ENCODE measurements at regions not wholly inside any gene's neighbourhood (a gene's known extent, or its start where the extent isn't known, plus 50 kb on each side); places are given as distances from the start of the nearest gene placed in this dataset.
"Not testable (repeated sequence)": the region's sequence is repeated elsewhere in the genome, so short reads cannot be mapped to it uniquely, and the experiment has no call there.

GRCh38 chr12:76670776-76671175, 93.1 kb upstream of the ZDHHC17 start:
- Histone ChIP-seq H3K27me3 (ENCODE audit: control insufficient read depth, extremely low read depth, insufficient read depth, low read length) (no peaks in the 10 kb centered on the region), H4K20me1 (ENCODE audit: control insufficient read depth, extremely low read depth, insufficient read depth, low read length) (no peaks in the 10 kb centered on the region), H3K27ac (ENCODE audit: control insufficient read depth, insufficient read depth, low read length) (no peak overlapping the region), H3K9me3 (ENCODE audit: control insufficient read depth, low read depth, low read length) (no peaks in the 10 kb centered on the region), H2AFZ (ENCODE audit: control insufficient read depth, low read length) (no peak overlapping the region), H3K9me1 (ENCODE audit: control insufficient read depth, extremely low read depth, insufficient read depth, low read length) (no peaks in the 10 kb centered on the region), H3K4me2 (ENCODE audit: control insufficient read depth, extremely low read depth, insufficient read depth, low read depth, low read length) (no peak overlapping the region), H3K79me2 (ENCODE audit: control insufficient read depth, insufficient read depth, low read length) (no peaks in the 10 kb centered on the region), H3K36me3 (ENCODE audit: control insufficient read depth in 2 of 2, extremely low read depth in 1 of 2, insufficient read depth in 2 of 2, low read length in 2 of 2) (no peaks in the 10 kb centered on the region), H3K9ac (ENCODE audit: control insufficient read depth, extremely low read depth, insufficient read depth, low read length) (no peak overlapping the region), H3K4me1 (ENCODE audit: control insufficient read depth, extremely low read depth, insufficient read depth, low read length) (peaks cover under 1% of the 10 kb centered on the region), H3K4me3 (ENCODE audit: control insufficient read depth in 2 of 3, extremely low read depth in 1 of 3, insufficient read depth in 2 of 3, low read depth in 1 of 3, low read length in 3 of 3) (no peak overlapping the region)
- TF ChIP-seq EZH2 (IDR thresholded peaks at IDR 0.05; ENCODE audit: low read length), result no peak
- no peak for TF ChIP-seq CTCF (optimal IDR thresholded peaks at IDR 0.05 in 1 of 3, IDR thresholded peaks at IDR 0.05 in 1 of 3, conservative IDR thresholded peaks at IDR 0.05 in 1 of 3; ENCODE audit: extremely low read depth in 1 of 3, insufficient read depth in 2 of 3, low read length in 3 of 3)
- FAIRE-seq, result no peak
- no peak for DNase-seq (ENCODE audit: low read depth, low spot score)
- dilution Hi-C loops (cut with MboI; ENCODE audit: extremely low pct_ligation_motif_present, low sequenced_read_pairs), result no loop called here

DNA sequence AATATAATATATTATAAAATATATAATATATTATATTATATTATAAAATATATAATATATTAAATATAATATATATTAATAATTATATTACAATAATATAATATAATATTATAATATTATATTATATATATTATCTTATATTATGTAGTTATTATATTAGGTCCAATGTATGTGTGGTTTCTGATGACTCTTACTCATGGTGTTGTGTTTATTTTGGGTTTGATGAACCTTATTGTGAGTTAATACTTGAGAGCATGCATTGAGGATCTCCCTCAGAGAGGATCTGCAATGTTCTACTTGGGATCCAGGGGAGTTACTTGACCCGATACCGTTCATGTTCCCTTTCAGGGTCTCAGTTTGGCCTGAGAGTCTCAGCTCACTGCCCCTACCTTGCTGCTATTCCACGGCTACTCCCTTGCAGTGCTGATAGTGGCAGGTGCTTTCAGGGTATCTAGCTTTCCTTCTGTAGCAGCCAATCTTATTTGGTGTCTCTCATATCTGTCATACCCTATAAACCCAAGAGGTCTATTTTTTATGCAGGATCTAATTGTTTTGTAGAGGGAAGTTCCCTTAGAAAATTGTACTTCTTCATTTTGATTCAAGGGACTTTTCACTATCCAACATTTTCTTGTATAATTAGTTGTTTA, 89.1 kb upstream of the ZDHHC17 start:
- Histone ChIP-seq H3K4me2 (ENCODE audit: control insufficient read depth, extremely low read depth, insufficient read depth, low read depth, low read length) (no peak overlapping the region), H2AFZ (ENCODE audit: control insufficient read depth, low read length) (no peak overlapping the region)
- no peak for FAIRE-seq

DNA sequence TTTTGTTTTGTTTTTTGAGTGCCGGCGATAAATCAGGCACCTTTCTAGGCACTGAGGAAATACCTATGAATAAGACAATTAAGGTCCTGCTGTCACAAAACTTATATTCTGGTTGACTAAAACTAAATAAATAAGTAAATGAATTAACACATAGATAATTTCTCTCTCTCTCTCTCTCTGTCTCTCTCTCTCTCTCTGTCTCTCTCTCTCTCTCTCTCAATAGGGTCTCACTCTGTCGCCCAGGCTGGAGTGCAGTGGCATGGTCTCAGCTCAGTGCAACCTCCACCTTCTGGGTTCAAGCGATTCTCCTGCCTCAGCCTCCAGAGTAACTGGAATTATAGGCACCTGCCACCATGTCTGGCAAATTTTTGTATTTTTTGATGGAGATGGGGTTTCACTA, 87.7 kb upstream of the ZDHHC17 start:
- H3K4me2 ChIP-seq (ENCODE audit: control insufficient read depth, extremely low read depth, insufficient read depth, low read depth, low read length); H4K20me1 ChIP-seq (ENCODE audit: control insufficient read depth, extremely low read depth, insufficient read depth, low read length); FAIRE-seq; H3K27me3 ChIP-seq (ENCODE audit: control insufficient read depth, extremely low read depth, insufficient read depth, low read length); H3K9me1 ChIP-seq (ENCODE audit: control insufficient read depth, extremely low read depth, insufficient read depth, low read length); H3K27ac ChIP-seq (ENCODE audit: control insufficient read depth, insufficient read depth, low read length); dilution Hi-C loops (cut with MboI; ENCODE audit: extremely low pct_ligation_motif_present, low sequenced_read_pairs); H3K79me2 ChIP-seq (ENCODE audit: control insufficient read depth, insufficient read depth, low read length); H3K36me3 ChIP-seq (ENCODE audit: control insufficient read depth in 2 of 2, extremely low read depth in 1 of 2, insufficient read depth in 2 of 2, low read length in 2 of 2); H3K9me3 ChIP-seq (ENCODE audit: control insufficient read depth, low read depth, low read length); H3K9ac ChIP-seq (ENCODE audit: control insufficient read depth, extremely low read depth, insufficient read depth, low read length); H3K4me3 ChIP-seq (ENCODE audit: control insufficient read depth in 2 of 3, extremely low read depth in 1 of 3, insufficient read depth in 2 of 3, low read depth in 1 of 3, low read length in 3 of 3); H2AFZ ChIP-seq (ENCODE audit: control insufficient read depth, low read length); H3K4me1 ChIP-seq (ENCODE audit: control insufficient read depth, extremely low read depth, insufficient read depth, low read length); DNase-seq (ENCODE audit: low read depth, low spot score): not testable (repeated sequence)

More for the DNA sequence above, 89.1 kb upstream of the ZDHHC17 start:
- H3K9ac ChIP-seq (ENCODE audit: control insufficient read depth, extremely low read depth, insufficient read depth, low read length), result no peak overlapping the region
- no peaks in the 10 kb centered on the region for H3K9me3 ChIP-seq (ENCODE audit: control insufficient read depth, low read depth, low read length)
- no peak for DNase-seq (ENCODE audit: low read depth, low spot score)
- H3K4me3 ChIP-seq (ENCODE audit: control insufficient read depth in 2 of 3, extremely low read depth in 1 of 3, insufficient read depth in 2 of 3, low read depth in 1 of 3, low read length in 3 of 3), result no peak overlapping the region
- dilution Hi-C loops (cut with MboI; ENCODE audit: extremely low pct_ligation_motif_present, low sequenced_read_pairs), result no loop called here
- no peaks in the 10 kb centered on the region for H4K20me1 ChIP-seq (ENCODE audit: control insufficient read depth, extremely low read depth, insufficient read depth, low read length)
- no peaks in the 10 kb centered on the region for H3K4me1 ChIP-seq (ENCODE audit: control insufficient read depth, extremely low read depth, insufficient read depth, low read length)
- no peaks in the 10 kb centered on the region for H3K9me1 ChIP-seq (ENCODE audit: control insufficient read depth, extremely low read depth, insufficient read depth, low read length)
- H3K79me2 ChIP-seq (ENCODE audit: control insufficient read depth, insufficient read depth, low read length), result no peaks in the 10 kb centered on the region
- TF ChIP-seq CTCF (optimal IDR thresholded peaks at IDR 0.05 in 1 of 3, IDR thresholded peaks at IDR 0.05 in 1 of 3, conservative IDR thresholded peaks at IDR 0.05 in 1 of 3; ENCODE audit: extremely low read depth in 1 of 3, insufficient read depth in 2 of 3, low read length in 3 of 3) (no peak), EZH2 (IDR thresholded peaks at IDR 0.05; ENCODE audit: low read length) (no peak)
- no peaks in the 10 kb centered on the region for H3K27me3 ChIP-seq (ENCODE audit: control insufficient read depth, extremely low read depth, insufficient read depth, low read length)
- no peak overlapping the region for H3K27ac ChIP-seq (ENCODE audit: control insufficient read depth, insufficient read depth, low read length)
- H3K36me3 ChIP-seq (ENCODE audit: control insufficient read depth in 2 of 2, extremely low read depth in 1 of 2, insufficient read depth in 2 of 2, low read length in 2 of 2), result no peaks in the 10 kb centered on the region
